ENCODE measurements at regions not wholly inside any gene's neighbourhood (a gene's known extent, or its start where the extent isn't known, plus 50 kb on each side); places are given as distances from the start of the nearest gene placed in this dataset.
A peak's percentile ranks its signal among the peaks of the same experiment; 100 is the strongest.
"Not testable (repeated sequence)": the region's sequence is repeated elsewhere in the genome, so short reads cannot be mapped to it uniquely, and the experiment has no call there.

DNA sequence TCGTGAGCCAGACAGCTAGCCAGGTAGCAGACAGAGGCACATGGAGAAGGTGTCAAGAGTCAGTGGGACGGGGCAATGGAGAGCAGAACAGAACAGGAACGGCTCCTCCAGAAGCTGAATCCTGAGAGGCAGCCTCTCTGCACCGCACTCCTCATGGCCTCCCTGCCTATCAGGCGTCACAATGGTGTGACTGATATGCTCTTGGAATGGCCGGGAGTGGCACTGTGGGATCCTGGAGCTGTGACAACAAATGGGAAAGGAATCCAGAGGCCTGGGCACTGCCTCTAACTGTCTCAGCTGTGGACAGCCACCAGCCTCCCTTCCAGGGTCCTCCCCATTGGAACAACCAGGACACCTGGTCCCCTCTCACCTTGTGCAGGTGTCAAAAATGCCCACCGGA, 89.1 kb upstream of the ID2 start:
- Mint-ChIP-seq H3K9me3 (no peaks in the 10 kb centered on the region), H3K4me1 (peaks cover 17% of the 10 kb centered on the region), H3K27me3 (peaks cover 62% of the 10 kb centered on the region), H3K4me3 (no peak overlapping the region), H3K36me3 (no peaks in the 10 kb centered on the region), H3K27ac (no peak overlapping the region)
- ATAC-seq, result no peak

- no peak for ATAC-seq
- Mint-ChIP-seq H3K27ac (no peak overlapping the region), H3K27me3 (peaks cover 57% of the 10 kb centered on the region), H3K4me3 (no peak overlapping the region), H3K4me1 (peaks cover 13% of the 10 kb centered on the region), H3K36me3 (no peaks in the 10 kb centered on the region), H3K9me3 (no peaks in the 10 kb centered on the region)
Measured at GRCh38 chr2:8593243-8593642, 88.6 kb upstream of the ID2 start.

GRCh38 chr2:8594731-8595427, 87.0 kb upstream of the ID2 start:
- peak; percentile 41 for ATAC-seq
- Mint-ChIP-seq H3K27me3 (peaks cover 49% of the 10 kb centered on the region), H3K36me3 (no peaks in the 10 kb centered on the region), H3K4me3 (no peak overlapping the region), H3K4me1 (peaks cover 5% of the 10 kb centered on the region), H3K27ac (no peak overlapping the region), H3K9me3 (no peaks in the 10 kb centered on the region)

DNA sequence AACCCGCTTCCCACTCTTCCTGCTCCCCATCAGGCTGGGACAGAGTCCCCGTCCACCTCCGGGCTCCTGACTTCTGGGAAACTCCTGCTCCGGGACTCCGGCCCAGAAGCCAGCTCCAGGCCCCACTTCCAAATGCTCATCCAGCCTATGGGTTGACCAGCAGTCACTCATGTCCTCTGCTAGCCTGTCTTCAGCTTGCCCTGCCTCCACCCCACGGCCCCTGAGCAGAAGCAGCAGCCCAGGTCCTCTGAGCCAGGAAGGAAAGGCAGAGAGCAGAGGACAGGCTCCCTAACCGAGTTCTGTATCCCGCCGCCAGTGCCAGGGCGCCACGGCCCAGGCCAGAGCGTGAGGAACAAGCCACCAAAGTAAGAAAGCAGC, 86.4 kb upstream of the ID2 start:
- H3K4me1 Mint-ChIP-seq, result peaks cover 5% of the 10 kb centered on the region
- H3K36me3 Mint-ChIP-seq, result no peaks in the 10 kb centered on the region
- no peak overlapping the region for H3K4me3 Mint-ChIP-seq
- peaks cover 49% of the 10 kb centered on the region for H3K27me3 Mint-ChIP-seq
- ATAC-seq, result no peak
- no peak overlapping the region for H3K27ac Mint-ChIP-seq
- H3K9me3 Mint-ChIP-seq, result no peaks in the 10 kb centered on the region

DNA sequence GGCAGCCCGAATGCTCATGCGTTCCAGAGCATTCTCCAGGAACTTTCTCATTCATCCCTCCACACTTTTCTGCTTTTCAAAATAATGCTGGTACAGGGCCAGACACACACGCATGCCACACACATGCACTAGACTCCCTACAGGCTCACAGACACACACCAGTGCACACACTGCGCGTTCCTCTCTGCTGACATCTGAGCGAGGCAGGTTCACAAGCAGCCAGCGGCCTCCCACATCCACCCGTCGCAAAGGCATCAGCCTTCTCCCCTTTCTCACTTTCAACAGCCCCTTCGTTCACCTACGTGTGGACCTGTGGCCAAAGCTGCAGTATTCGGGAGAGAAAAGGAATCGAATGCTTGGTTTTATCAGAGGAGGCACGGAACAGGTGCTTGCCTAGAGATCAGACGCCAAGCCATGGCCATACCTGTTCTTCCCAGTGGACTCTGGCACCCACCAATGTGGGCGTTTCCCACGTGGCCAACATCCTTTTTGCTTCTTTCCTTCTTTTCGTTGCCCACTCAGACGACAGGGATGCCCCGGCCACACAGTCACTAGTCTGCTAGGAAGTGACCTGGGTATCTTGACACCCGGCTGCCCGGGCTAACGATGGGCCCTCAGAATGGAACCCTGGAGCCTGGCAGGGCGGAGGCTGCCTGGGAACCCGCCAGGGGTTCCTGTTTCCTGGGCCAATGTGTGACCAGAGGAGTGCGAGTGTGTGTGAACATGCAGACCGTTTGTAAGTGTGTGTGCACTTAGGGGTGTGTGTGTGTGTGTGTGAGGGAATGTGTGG, 85.8 kb upstream of the ID2 start:
- Mint-ChIP-seq H3K4me1 (peaks cover 5% of the 10 kb centered on the region), H3K36me3 (no peaks in the 10 kb centered on the region), H3K27me3 (peaks cover 46% of the 10 kb centered on the region), H3K9me3 (no peaks in the 10 kb centered on the region), H3K27ac (no peak overlapping the region), H3K4me3 (no peak overlapping the region)
- ATAC-seq, result no peak

- no peak overlapping the region for H3K27ac Mint-ChIP-seq
- no peaks in the 10 kb centered on the region for H3K36me3 Mint-ChIP-seq
- ATAC-seq, result no peak
- H3K9me3 Mint-ChIP-seq, result no peaks in the 10 kb centered on the region
- H3K4me3 Mint-ChIP-seq, result no peak overlapping the region
- peaks cover 5% of the 10 kb centered on the region for H3K4me1 Mint-ChIP-seq
- peaks cover 36% of the 10 kb centered on the region for H3K27me3 Mint-ChIP-seq
Measured at GRCh38 chr2:8597094-8597493, 84.8 kb upstream of the ID2 start.

- H3K4me1 Mint-ChIP-seq, result peaks cover 9% of the 10 kb centered on the region
- H3K27ac Mint-ChIP-seq, result no peak overlapping the region
- H3K9me3 Mint-ChIP-seq, result no peaks in the 10 kb centered on the region
- no peaks in the 10 kb centered on the region for H3K36me3 Mint-ChIP-seq
- H3K4me3 Mint-ChIP-seq, result no peak overlapping the region
- peaks cover 31% of the 10 kb centered on the region for H3K27me3 Mint-ChIP-seq
- ATAC-seq, result no peak
Measured at GRCh38 chr2:8597559-8598225, 84.2 kb upstream of the ID2 start.

- peaks cover 15% of the 10 kb centered on the region for H3K4me1 Mint-ChIP-seq
- H3K27me3 Mint-ChIP-seq, result peaks cover 29% of the 10 kb centered on the region
- peaks cover 3% of the 10 kb centered on the region for H3K9me3 Mint-ChIP-seq
- ATAC-seq, result no peak
- no peaks in the 10 kb centered on the region for H3K36me3 Mint-ChIP-seq
- no peak overlapping the region for H3K4me3 Mint-ChIP-seq
- no peak overlapping the region for H3K27ac Mint-ChIP-seq
Measured at GRCh38 chr2:8598295-8599165, 83.3 kb upstream of the ID2 start.

DNA sequence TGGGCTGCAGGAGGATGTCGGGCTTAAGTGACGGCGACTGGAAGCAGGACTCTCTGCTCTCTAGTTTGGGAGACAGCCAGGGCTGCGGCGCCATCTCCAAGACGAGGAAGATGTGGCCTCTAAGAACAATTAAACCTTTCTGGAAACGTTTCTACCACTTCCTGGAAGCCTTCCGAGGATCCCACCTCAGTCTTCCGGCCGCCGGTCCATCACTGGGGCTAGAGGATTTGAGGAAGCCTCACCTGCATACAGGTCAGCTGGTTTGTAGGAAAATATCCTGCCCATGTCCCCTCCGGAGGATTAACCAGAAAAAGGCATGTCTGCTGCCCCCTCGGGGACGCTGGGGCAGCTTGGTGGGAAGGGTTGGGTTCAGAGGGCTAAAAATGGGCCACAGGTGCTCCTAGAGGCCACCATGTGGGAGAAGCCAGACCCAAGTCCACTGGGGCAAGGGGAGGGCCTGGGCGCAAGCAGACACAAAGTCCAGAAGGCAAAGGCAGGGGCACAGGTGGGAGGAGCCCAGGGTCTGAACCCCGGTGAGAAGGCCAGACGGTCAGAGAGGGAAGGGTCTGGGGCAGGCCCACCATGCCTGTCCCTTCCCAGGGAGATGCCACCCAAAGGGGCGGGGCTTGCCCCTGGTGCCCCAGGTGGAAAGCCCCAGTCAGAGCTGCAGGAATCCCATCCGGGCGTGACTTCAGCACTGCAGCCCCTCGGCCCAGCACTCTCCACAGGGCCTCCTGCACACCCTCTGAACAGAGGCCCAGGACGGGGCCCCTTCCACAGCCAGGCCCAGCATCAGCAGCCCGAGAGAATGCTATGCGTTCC, 82.2 kb upstream of the ID2 start:
- no peak overlapping the region for H3K4me3 Mint-ChIP-seq
- H3K27ac Mint-ChIP-seq, result no peak overlapping the region
- peaks cover 21% of the 10 kb centered on the region for H3K27me3 Mint-ChIP-seq
- H3K9me3 Mint-ChIP-seq, result peaks cover 3% of the 10 kb centered on the region
- no peaks in the 10 kb centered on the region for H3K36me3 Mint-ChIP-seq
- no peak for ATAC-seq
- H3K4me1 Mint-ChIP-seq, result peaks cover 10% of the 10 kb centered on the region

DNA sequence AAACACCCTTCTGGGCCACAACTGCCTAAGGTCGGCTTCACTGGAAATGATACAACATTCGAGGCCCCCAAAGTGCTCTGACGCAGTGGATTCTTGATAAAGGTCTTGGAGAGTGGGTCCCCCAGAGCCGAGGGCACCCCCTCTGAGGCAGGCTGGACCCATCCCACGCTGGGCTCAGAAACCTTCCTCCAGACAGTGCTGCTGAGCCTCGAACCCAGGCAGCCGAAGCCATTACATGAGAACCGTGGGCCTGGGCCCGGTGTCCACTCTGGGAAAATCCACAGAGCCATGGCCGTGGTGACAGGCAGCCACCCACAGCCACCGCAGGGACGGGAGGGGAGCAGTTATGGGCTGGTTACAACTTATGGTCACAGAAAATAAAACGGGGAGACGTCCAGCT, 81.4 kb upstream of the ID2 start:
- H3K27ac Mint-ChIP-seq, result no peak overlapping the region
- H3K27me3 Mint-ChIP-seq, result peaks cover 15% of the 10 kb centered on the region
- ATAC-seq, result no peak
- H3K4me1 Mint-ChIP-seq, result peaks cover 10% of the 10 kb centered on the region
- peaks cover 3% of the 10 kb centered on the region for H3K9me3 Mint-ChIP-seq
- no peaks in the 10 kb centered on the region for H3K36me3 Mint-ChIP-seq
- no peak overlapping the region for H3K4me3 Mint-ChIP-seq

DNA sequence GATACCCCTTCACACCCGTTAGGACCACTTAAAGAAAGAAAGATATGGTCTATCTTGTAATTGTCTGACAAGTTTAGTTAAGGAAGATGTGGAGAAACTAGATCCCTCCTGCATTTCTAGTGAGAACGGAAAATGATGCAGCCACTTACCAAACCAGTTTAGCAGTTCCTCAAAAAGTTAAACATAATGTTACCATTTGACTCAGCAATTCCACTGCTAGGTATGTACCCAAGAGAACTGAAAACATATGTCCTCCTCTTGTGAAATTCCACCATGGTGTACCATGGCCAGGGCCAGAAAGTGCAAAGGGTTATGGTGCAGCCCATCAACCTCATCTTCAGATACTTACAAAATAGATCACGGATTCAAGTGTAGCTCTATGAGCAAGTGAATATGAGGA, 79.0 kb upstream of the ID2 start:
- Mint-ChIP-seq H3K4me3 (no peak overlapping the region), H3K4me1 (peaks cover 10% of the 10 kb centered on the region), H3K27ac (peak overlapping the region; percentile 53), H3K9me3 (peaks cover 3% of the 10 kb centered on the region), H3K36me3 (no peaks in the 10 kb centered on the region), H3K27me3 (peaks cover 8% of the 10 kb centered on the region)
- ATAC-seq, result peak; percentile 80

DNA sequence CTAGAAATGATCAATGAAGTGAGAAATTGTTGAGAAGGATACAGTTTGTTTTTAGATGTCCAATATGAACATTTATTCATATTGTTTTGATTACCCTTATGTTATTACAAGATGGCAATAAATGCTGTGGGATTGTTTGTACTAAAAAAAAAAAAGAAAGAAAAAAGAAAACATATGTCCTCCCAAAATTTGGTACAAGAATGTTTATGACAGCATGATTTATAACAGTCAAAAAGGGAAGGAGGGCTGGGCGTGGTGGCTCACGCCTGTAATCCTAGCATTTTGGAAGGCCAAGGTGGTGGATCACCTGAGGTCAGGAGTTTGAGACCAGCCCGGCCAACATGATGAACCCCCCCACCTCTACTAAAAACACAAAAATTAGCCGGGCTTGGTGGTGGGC, 78.5 kb upstream of the ID2 start:
- H3K9me3 Mint-ChIP-seq, H3K4me3 Mint-ChIP-seq, ATAC-seq, H3K36me3 Mint-ChIP-seq: not testable (repeated sequence)
- Mint-ChIP-seq H3K27me3 (peaks cover 11% of the 10 kb centered on the region), H3K27ac (peak overlapping the region; percentile 53), H3K4me1 (peaks cover 10% of the 10 kb centered on the region)

GRCh38 chr2:8604262-8604661, 77.6 kb upstream of the ID2 start:
- Mint-ChIP-seq H3K9me3 (peaks cover 3% of the 10 kb centered on the region), H3K4me3 (no peak overlapping the region), H3K4me1 (peaks cover 10% of the 10 kb centered on the region), H3K27ac (no peak overlapping the region), H3K36me3 (no peaks in the 10 kb centered on the region), H3K27me3 (peaks cover 19% of the 10 kb centered on the region)
- ATAC-seq, result no peak

- peaks cover 23% of the 10 kb centered on the region for H3K27me3 Mint-ChIP-seq
- H3K4me3 Mint-ChIP-seq, result no peak overlapping the region
- peaks cover 10% of the 10 kb centered on the region for H3K4me1 Mint-ChIP-seq
- ATAC-seq, result no peak
- peaks cover 4% of the 10 kb centered on the region for H3K9me3 Mint-ChIP-seq
- H3K36me3 Mint-ChIP-seq, result no peaks in the 10 kb centered on the region
- H3K27ac Mint-ChIP-seq, result no peak overlapping the region
Measured at GRCh38 chr2:8605351-8606065, 76.3 kb upstream of the ID2 start.
